Muscle of back (tissue), 3 donors: ENCODE measurements at regions not wholly inside any gene's neighbourhood (a gene's known extent, or its start where the extent isn't known, plus 50 kb on each side); places are given as distances from the start of the nearest gene placed in this dataset.

Experiments
- DNase-seq, 3 donors: peaks; one replicate each; pipeline versions ENCODE4 v3.0.0 to v3.0.0-alpha.2; 2013

- DNase-seq = no peak
Observed at GRCh38 chr7:13577566-13578145, 411.8 kb downstream of the ETV1 start.

GRCh38 chr7:13578294-13578693, 411.2 kb downstream of the ETV1 start:
- no peak for DNase-seq

GRCh38 chr7:13581097-13581496, 408.4 kb downstream of the ETV1 start:
- DNase-seq = no peak

- no peak for DNase-seq
Observed at GRCh38 chr7:13593854-13594253, 395.6 kb downstream of the ETV1 start.

GRCh38 chr7:13602036-13602435, 387.4 kb downstream of the ETV1 start:
- DNase-seq = no peak

GRCh38 chr7:13603016-13603415, 386.4 kb downstream of the ETV1 start:
- DNase-seq = no peak

- DNase-seq = no peak
Observed at GRCh38 chr7:13603661-13604060, 385.8 kb downstream of the ETV1 start.

- DNase-seq = no peak
Observed at GRCh38 chr7:13604178-13604577, 385.3 kb downstream of the ETV1 start.

- DNase-seq = no peak
Observed at GRCh38 chr7:13610372-13610771, 379.1 kb downstream of the ETV1 start.

- no peak for DNase-seq
Observed at GRCh38 chr7:13615679-13616078, 373.8 kb downstream of the ETV1 start.

GRCh38 chr7:13627455-13627854, 362.0 kb downstream of the ETV1 start:
- no peak for DNase-seq

GRCh38 chr7:13628239-13629001, 361.0 kb downstream of the ETV1 start:
- DNase-seq = peak in 1 of 3 donors; percentile 30

GRCh38 chr7:13631207-13632049, 358.0 kb downstream of the ETV1 start:
- peak in 1 of 3 donors; percentile 13 for DNase-seq

- no peak for DNase-seq
Observed at GRCh38 chr7:13633857-13634256, 355.6 kb downstream of the ETV1 start.

GRCh38 chr7:13639396-13639795, 350.1 kb downstream of the ETV1 start:
- DNase-seq = peak in 2 of 3 donors; percentile 13 to 27

- DNase-seq = no peak
Observed at GRCh38 chr7:13641714-13642113, 347.8 kb downstream of the ETV1 start.

- DNase-seq = no peak
Observed at GRCh38 chr7:13651167-13651566, 338.3 kb downstream of the ETV1 start.

GRCh38 chr7:13656330-13656729, 333.1 kb downstream of the ETV1 start:
- no peak for DNase-seq

GRCh38 chr7:13673290-13673689, 316.2 kb downstream of the ETV1 start:
- DNase-seq = no peak

- DNase-seq = no peak
Observed at GRCh38 chr7:13682626-13683025, 306.8 kb downstream of the ETV1 start.

- DNase-seq = no peak
Observed at GRCh38 chr7:13687500-13687899, 302.0 kb downstream of the ETV1 start.

GRCh38 chr7:13692548-13692947, 296.9 kb downstream of the ETV1 start:
- no peak for DNase-seq

GRCh38 chr7:13702251-13702650, 287.2 kb downstream of the ETV1 start:
- DNase-seq = no peak
